ENCODE measurements at regions not wholly inside any gene's neighbourhood (a gene's known extent, or its start where the extent isn't known, plus 50 kb on each side); places are given as distances from the start of the nearest gene placed in this dataset.

DNA sequence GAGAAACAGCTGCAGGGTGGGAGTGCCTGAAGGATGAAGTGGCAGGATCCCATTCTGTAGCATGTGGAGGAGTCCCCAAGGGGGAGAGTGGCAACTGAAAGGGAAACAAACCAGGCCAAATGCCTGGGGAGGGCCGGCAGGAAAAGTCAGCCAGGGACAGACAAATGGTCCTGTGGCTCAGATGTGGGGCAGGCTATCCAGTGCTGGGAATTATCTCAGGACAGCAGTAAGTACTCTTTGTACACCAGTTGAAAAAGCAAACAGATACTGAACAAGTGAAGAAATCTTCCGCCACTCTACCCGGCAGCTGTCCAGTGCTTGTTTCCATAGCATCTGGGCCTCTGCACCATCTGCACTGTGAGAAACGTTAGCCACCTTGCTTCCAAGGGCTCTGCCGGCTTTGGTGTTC lies 408.9 kb downstream of the LRATD1 start:
- ChIA-PET CTCF (no interaction called here), RAD21 (ENCODE audit: low non-redundant PET in 1 of 2, low total read pairs in 2 of 2, uncharacterized antibody in 2 of 2, unreplicated experiment in 2 of 2) (no interaction called here), POLR2A (no interaction called here)
- Histone ChIP-seq H3K9me3 (ENCODE audit: control insufficient read depth in 1 of 2, insufficient read depth in 1 of 2, low read depth in 1 of 2, low read length in 2 of 2) (no peaks in the 10 kb centered on the region), H4K20me1 (ENCODE audit: insufficient read depth) (no peaks in the 10 kb centered on the region), H3K27me3 (ENCODE audit: insufficient read depth, low read length) (peaks cover 9% of the 10 kb centered on the region), H3K27ac (ENCODE audit: low read depth, low read length) (no peak overlapping the region), H3K9me2 (ENCODE audit: insufficient read depth) (no peaks in the 10 kb centered on the region), H3K36me3 (ENCODE audit: control insufficient read depth in 1 of 2, insufficient read depth in 2 of 2, low read length in 2 of 2) (no peaks in the 10 kb centered on the region), H3K4me1 (ENCODE audit: control insufficient read depth in 1 of 2, insufficient read depth in 2 of 2, low read length in 2 of 2) (no peaks in the 10 kb centered on the region), H3K4me2 (ENCODE audit: low read length) (no peak overlapping the region), H2AFZ (ENCODE audit: low read depth, low read length, poor library complexity, severe bottlenecking) (no peak overlapping the region), H3K79me2 (ENCODE audit: insufficient read depth, low read length) (no peaks in the 10 kb centered on the region), H3K9ac (ENCODE audit: low read length) (no peak overlapping the region), H3K4me3 (replicated peaks in 1 of 2; ENCODE audit: low read depth in 1 of 2, low read length in 2 of 2) (no peak overlapping the region)
- intact Hi-C loops (cut with micrococcal nuclease) = no loop called here
- TF ChIP-seq, protein P1, sequence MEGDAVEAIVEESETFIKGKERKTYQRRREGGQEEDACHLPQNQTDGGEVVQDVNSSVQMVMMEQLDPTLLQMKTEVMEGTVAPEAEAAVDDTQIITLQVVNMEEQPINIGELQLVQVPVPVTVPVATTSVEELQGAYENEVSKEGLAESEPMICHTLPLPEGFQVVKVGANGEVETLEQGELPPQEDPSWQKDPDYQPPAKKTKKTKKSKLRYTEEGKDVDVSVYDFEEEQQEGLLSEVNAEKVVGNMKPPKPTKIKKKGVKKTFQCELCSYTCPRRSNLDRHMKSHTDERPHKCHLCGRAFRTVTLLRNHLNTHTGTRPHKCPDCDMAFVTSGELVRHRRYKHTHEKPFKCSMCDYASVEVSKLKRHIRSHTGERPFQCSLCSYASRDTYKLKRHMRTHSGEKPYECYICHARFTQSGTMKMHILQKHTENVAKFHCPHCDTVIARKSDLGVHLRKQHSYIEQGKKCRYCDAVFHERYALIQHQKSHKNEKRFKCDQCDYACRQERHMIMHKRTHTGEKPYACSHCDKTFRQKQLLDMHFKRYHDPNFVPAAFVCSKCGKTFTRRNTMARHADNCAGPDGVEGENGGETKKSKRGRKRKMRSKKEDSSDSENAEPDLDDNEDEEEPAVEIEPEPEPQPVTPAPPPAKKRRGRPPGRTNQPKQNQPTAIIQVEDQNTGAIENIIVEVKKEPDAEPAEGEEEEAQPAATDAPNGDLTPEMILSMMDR (IDR thresholded peaks at IDR 0.05 in 2 of 3, conservative IDR thresholded peaks at IDR 0.05 in 1 of 3; ENCODE audit: borderline replicate concordance in 1 of 3, insufficient read depth in 1 of 3, low read depth in 2 of 3, low read length in 2 of 3) = no peak
- TF ChIP-seq, protein P2, sequence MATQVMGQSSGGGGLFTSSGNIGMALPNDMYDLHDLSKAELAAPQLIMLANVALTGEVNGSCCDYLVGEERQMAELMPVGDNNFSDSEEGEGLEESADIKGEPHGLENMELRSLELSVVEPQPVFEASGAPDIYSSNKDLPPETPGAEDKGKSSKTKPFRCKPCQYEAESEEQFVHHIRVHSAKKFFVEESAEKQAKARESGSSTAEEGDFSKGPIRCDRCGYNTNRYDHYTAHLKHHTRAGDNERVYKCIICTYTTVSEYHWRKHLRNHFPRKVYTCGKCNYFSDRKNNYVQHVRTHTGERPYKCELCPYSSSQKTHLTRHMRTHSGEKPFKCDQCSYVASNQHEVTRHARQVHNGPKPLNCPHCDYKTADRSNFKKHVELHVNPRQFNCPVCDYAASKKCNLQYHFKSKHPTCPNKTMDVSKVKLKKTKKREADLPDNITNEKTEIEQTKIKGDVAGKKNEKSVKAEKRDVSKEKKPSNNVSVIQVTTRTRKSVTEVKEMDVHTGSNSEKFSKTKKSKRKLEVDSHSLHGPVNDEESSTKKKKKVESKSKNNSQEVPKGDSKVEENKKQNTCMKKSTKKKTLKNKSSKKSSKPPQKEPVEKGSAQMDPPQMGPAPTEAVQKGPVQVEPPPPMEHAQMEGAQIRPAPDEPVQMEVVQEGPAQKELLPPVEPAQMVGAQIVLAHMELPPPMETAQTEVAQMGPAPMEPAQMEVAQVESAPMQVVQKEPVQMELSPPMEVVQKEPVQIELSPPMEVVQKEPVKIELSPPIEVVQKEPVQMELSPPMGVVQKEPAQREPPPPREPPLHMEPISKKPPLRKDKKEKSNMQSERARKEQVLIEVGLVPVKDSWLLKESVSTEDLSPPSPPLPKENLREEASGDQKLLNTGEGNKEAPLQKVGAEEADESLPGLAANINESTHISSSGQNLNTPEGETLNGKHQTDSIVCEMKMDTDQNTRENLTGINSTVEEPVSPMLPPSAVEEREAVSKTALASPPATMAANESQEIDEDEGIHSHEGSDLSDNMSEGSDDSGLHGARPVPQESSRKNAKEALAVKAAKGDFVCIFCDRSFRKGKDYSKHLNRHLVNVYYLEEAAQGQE (IDR thresholded peaks at IDR 0.05; ENCODE audit: low read depth) = no peak
- no peak for TF ChIP-seq ZFX (IDR thresholded peaks at IDR 0.05)
- TF ChIP-seq POLR2AphosphoS5 (IDR thresholded peaks at IDR 0.05; ENCODE audit: low read depth, low read length) = no peak
- TF ChIP-seq SIN3A (IDR thresholded peaks at IDR 0.05; ENCODE audit: low read depth) = no peak
- TF ChIP-seq, protein P3, sequence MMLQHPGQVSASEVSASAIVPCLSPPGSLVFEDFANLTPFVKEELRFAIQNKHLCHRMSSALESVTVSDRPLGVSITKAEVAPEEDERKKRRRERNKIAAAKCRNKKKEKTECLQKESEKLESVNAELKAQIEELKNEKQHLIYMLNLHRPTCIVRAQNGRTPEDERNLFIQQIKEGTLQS (IDR thresholded peaks at IDR 0.05) = no peak
- no peak for TF ChIP-seq EGR1 (IDR thresholded peaks at IDR 0.05; ENCODE audit: low read depth)
- TF ChIP-seq, protein P4, sequence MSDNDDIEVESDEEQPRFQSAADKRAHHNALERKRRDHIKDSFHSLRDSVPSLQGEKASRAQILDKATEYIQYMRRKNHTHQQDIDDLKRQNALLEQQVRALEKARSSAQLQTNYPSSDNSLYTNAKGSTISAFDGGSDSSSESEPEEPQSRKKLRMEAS (IDR thresholded peaks at IDR 0.05) = no peak
- TF ChIP-seq RAD21 (IDR thresholded peaks at IDR 0.05; ENCODE audit: low read depth) = no peak
- TF ChIP-seq JUND (IDR thresholded peaks at IDR 0.05) = no peak
- TF ChIP-seq YY1 (IDR thresholded peaks at IDR 0.05; ENCODE audit: extremely low read depth, insufficient replicate concordance, low read depth, low read length) = no peak
- TF ChIP-seq ELF1 (IDR thresholded peaks at IDR 0.05; ENCODE audit: borderline replicate concordance, low read depth) = no peak
- no peak for TF ChIP-seq SRF (IDR thresholded peaks at IDR 0.05; ENCODE audit: low read depth)
- no peak for TF ChIP-seq EZH2 (IDR thresholded peaks at IDR 0.05)
- no peak for TF ChIP-seq TCF7L2 (IDR thresholded peaks at IDR 0.05; ENCODE audit: borderline replicate concordance, extremely low read depth, insufficient read depth, insufficient read length)
- no peak for TF ChIP-seq EZH2phosphoT487 (IDR thresholded peaks at IDR 0.05; ENCODE audit: borderline replicate concordance)
- DNase-seq (ENCODE audit: low read depth, low spot score) = no peak
- no peak for ATAC-seq
- no TSS peak for BruUV-seq (replicated peaks)
